GM12878 (cell line): ENCODE measurements at regions not wholly inside any gene's neighbourhood (a gene's known extent, or its start where the extent isn't known, plus 50 kb on each side); places are given as distances from the start of the nearest gene placed in this dataset.

Source experiments
- ATAC-seq: fragments of 200-7000 bp; cut with Tn5 transposase; 3 replicates; pipeline ENCODE4 v1.9.1; 2020; ENCODE audit warnings: mild to moderate bottlenecking, moderate library complexity
- BruUV-seq: library from RNA; stranded (reverse); fragments of 400-500 nt; replicated peaks from 2 replicates; lab custom pipeline; 2021; lab: Mats Ljungman, UMichigan
- CTCF ChIA-PET: fragments of 300-600 bp; sonication (Branson Sonifier 250); formaldehyde crosslinking; extraction: SDS; loops from one replicate; lab custom pipeline; 2021; ENCODE audit warnings: inconsistent platforms; lab: Yijun Ruan, JAX
- POLR2A ChIA-PET: fragments of 350-600 bp; formaldehyde crosslinking; extraction: SDS; loops from one replicate; lab custom pipeline; 2021; ENCODE audit warnings: inconsistent platforms; lab: Charles Lee
- RAD21 ChIA-PET: fragments of 300-600 bp; sonication (Branson Sonifier 250); formaldehyde crosslinking; loops from one replicate; lab custom pipeline; 2023; ENCODE audit warnings: antibody characterized with exemption; ENCODE audit not compliant: unreplicated experiment; lab: Charles Lee
- SMC1A ChIA-PET: fragments of 300-600 bp; sonication (Branson Sonifier 250); formaldehyde crosslinking; loops from one replicate; lab custom pipeline; 2023; ENCODE audit not compliant: unreplicated experiment, uncharacterized antibody; lab: Charles Lee
- DNase-seq: peaks from one replicate; pipeline ENCODE4 v3.0.0-alpha.2; 2011; ENCODE audit warnings: low read depth, low spot score
- FAIRE-seq: peaks from 3 replicates; lab custom pipeline; 2011; peaks lifted over from hg19 to GRCh38; lab: Jason Lieb, UNC
- H2AFZ ChIP-seq: 2 replicates; pipeline ENCODE4 v1.6.0; 2011; ENCODE audit warnings: low read depth, low read length, control low read depth; ENCODE audit not compliant: control insufficient read depth
- H3K27ac ChIP-seq: 2 replicates; pipeline ENCODE4 v1.5.1; 2011; ENCODE audit warnings: control low read depth; ENCODE audit not compliant: control insufficient read depth, insufficient read depth
- H3K27me3 ChIP-seq, 2 experiments: replicated peaks in 1 of 2; 2 replicates each; pipeline versions ENCODE4 v1.6.0 to v1.6.1; 2011; ENCODE audit warnings: low read length in 1 of 2; ENCODE audit not compliant: control insufficient read depth in 2 of 2, insufficient read depth in 2 of 2
- H3K36me3 ChIP-seq, 2 experiments: 2 replicates each; pipeline ENCODE4 v1.5.1; 2011; ENCODE audit warnings: low read length in 1 of 2; ENCODE audit not compliant: control insufficient read depth in 2 of 2, insufficient read depth in 2 of 2
- H3K4me1 ChIP-seq: 2 replicates; pipeline ENCODE4 v1.6.1; 2011; ENCODE audit warnings: mild to moderate bottlenecking, low read length, moderate library complexity, mixed read lengths; ENCODE audit not compliant: control insufficient read depth, insufficient read depth
- H3K4me2 ChIP-seq: 2 replicates; pipeline ENCODE4 v1.6.0; 2011; ENCODE audit warnings: control low read depth; ENCODE audit not compliant: control insufficient read depth, insufficient read depth
- H3K4me3 ChIP-seq: fragments of 200-600 bp; sonication (generic); 2 replicates; pipeline ENCODE4 v1.5.1; 2016
- H3K79me2 ChIP-seq: 2 replicates; pipeline ENCODE4 v1.6.0; 2011; ENCODE audit warnings: low read length; ENCODE audit not compliant: control insufficient read depth, insufficient read depth
- H3K9ac ChIP-seq: 2 replicates; pipeline ENCODE4 v1.8.0; 2011; ENCODE audit warnings: low read length, control low read depth, mixed read lengths; ENCODE audit not compliant: control insufficient read depth, insufficient read depth
- H3K9me3 ChIP-seq: replicated peaks from 3 replicates; pipeline ENCODE4 v1.5.1; 2011; ENCODE audit warnings: mild to moderate bottlenecking, low read length; ENCODE audit not compliant: control insufficient read depth, insufficient read depth
- H4K20me1 ChIP-seq: 2 replicates; pipeline ENCODE4 v1.6.0; 2011; ENCODE audit not compliant: control insufficient read depth, insufficient read depth
- ATF2 ChIP-seq: IDR thresholded peaks from 2 replicates; pipeline ENCODE4 v1.6.1; 2012; ENCODE audit warnings: low read length, inconsistent platforms
- BACH1 ChIP-seq: fragments of 450-650 bp; IDR thresholded peaks from 2 replicates; pipeline ENCODE4 v1.6.1; 2017; ENCODE audit warnings: mild to moderate bottlenecking, borderline replicate concordance
- E4F1 ChIP-seq: fragments of 450-650 bp; IDR thresholded peaks from 2 replicates; pipeline ENCODE4 v1.6.1; 2018; ENCODE audit warnings: borderline replicate concordance, mild to moderate bottlenecking; ENCODE audit not compliant: partially characterized antibody
- FOXK2 ChIP-seq: fragments of 450-650 bp; IDR thresholded peaks from 2 replicates; pipeline ENCODE4 v1.6.1; 2017; ENCODE audit warnings: mild to moderate bottlenecking, moderate library complexity
- IKZF1 ChIP-seq: fragments of 450-650 bp; conservative IDR thresholded peaks from 2 replicates; pipeline ENCODE4 v1.6.1; 2017; ENCODE audit warnings: antibody characterized with exemption, mild to moderate bottlenecking
- MEF2B ChIP-seq: fragments of 450-650 bp; IDR thresholded peaks from 2 replicates; pipeline ENCODE4 v1.6.1; 2018; ENCODE audit warnings: mild to moderate bottlenecking, moderate library complexity; ENCODE audit not compliant: partially characterized antibody, poor library complexity, severe bottlenecking
- PBX3 ChIP-seq: IDR thresholded peaks from 2 replicates; pipeline ENCODE4 v1.6.1; 2011; ENCODE audit warnings: mild to moderate bottlenecking, low read depth, low read length, moderate library complexity; ENCODE audit not compliant: insufficient replicate concordance
- PKNOX1 ChIP-seq: fragments of 450-650 bp; IDR thresholded peaks from 2 replicates; pipeline ENCODE4 v1.6.1; 2016; ENCODE audit warnings: mild to moderate bottlenecking
- SIN3A ChIP-seq: IDR thresholded peaks from 2 replicates; pipeline ENCODE4 v1.6.1; 2012; ENCODE audit warnings: low read depth, low read length, improper control_type of control experiment
- SIX5 ChIP-seq: IDR thresholded peaks from 2 replicates; pipeline ENCODE4 v1.6.1; 2011; ENCODE audit warnings: mild to moderate bottlenecking, low read depth, low read length, moderate library complexity; ENCODE audit not compliant: severe bottlenecking
- SREBF2 ChIP-seq: IDR thresholded peaks from 2 replicates; pipeline ENCODE4 v1.6.1; 2012; ENCODE audit warnings: mild to moderate bottlenecking, low read length
- SRF ChIP-seq, 2 experiments: IDR thresholded peaks; 2 replicates each; pipeline ENCODE4 v1.6.1; 2011; ENCODE audit warnings: low read depth in 2 of 2, low read length in 2 of 2, mild to moderate bottlenecking in 1 of 2, moderate library complexity in 1 of 2
- USF2 ChIP-seq: IDR thresholded peaks from 2 replicates; pipeline ENCODE4 v1.6.1; 2011; ENCODE audit warnings: low read depth, low read length, improper control_type of control experiment, borderline replicate concordance
- ZBTB11 ChIP-seq: fragments of 450-650 bp; formaldehyde crosslinking; IDR thresholded peaks from 2 replicates; pipeline ENCODE4 v1.5.0; 2022; ENCODE audit warnings: mild to moderate bottlenecking, missing genetic modification characterization
- WGBS: methylation state at CpG from one replicate; pipeline ENCODE4 v1.1.6; 2016; ENCODE audit warnings: low lambda C conversion rate; ENCODE audit not compliant: insufficient replicate concordance, insufficient coverage; ENCODE audit errors: missing lambda C conversion rate; 5-methylcytosine and 5-hydroxymethylcytosine counted together
- in situ Hi-C: fragments of 300-500 bp; cut with MboI; formaldehyde crosslinking; loops from 9 replicates; pipeline ENCODE4 v1.14.3; 2018; ENCODE audit warnings: mixed read lengths
- intact Hi-C: fragments of 100-400 bp; cut with micrococcal nuclease; formaldehyde crosslinking; loops from one replicate; pipeline ENCODE4 v1.14.2; 2022; ENCODE audit not compliant: unreplicated experiment

GRCh38 chr15:94615688-94616087 lies 384.3 kb downstream of the MCTP2 start:
- intact Hi-C loops, result no loop called here
- Histone ChIP-seq H2AFZ (no peak overlapping the region), H3K4me3 (no peak overlapping the region), H3K9me3 (no peaks in the 10 kb centered on the region), H3K4me2 (no peak overlapping the region), H3K9ac (no peak overlapping the region), H3K36me3 (no peaks in the 10 kb centered on the region), H4K20me1 (no peaks in the 10 kb centered on the region), H3K27me3 (no peaks in the 10 kb centered on the region), H3K4me1 (no peaks in the 10 kb centered on the region), H3K27ac (no peak overlapping the region), H3K79me2 (no peaks in the 10 kb centered on the region)
- no peak for FAIRE-seq
- ChIA-PET CTCF (no interaction called here), POLR2A (no interaction called here), RAD21 (no interaction called here), SMC1A (no interaction called here)
- no peak for ATAC-seq
- WGBS, result 21% methylated on average over 3 of the region's 3 CpGs
- no peak for DNase-seq
- in situ Hi-C loops, result no loop called here
- no TSS peak for BruUV-seq
- TF ChIP-seq USF2 (no peak), SRF (IDR thresholded peaks at IDR 0.05; ENCODE audit: low read depth in 2 of 2, low read length in 2 of 2) (no peak), ATF2 (no peak), PKNOX1 (no peak), FOXK2 (no peak), E4F1 (no peak), SIX5 (no peak), MEF2B (no peak), PBX3 (no peak), IKZF1 (no peak), SREBF2 (no peak), SIN3A (no peak), ZBTB11 (no peak), BACH1 (no peak)
